ENCODE measurements at regions not wholly inside any gene's neighbourhood (a gene's known extent, or its start where the extent isn't known, plus 50 kb on each side); places are given as distances from the start of the nearest gene placed in this dataset.

- H3K4me1 Mint-ChIP-seq, result 0 out of 4 replicates have a peak, but pooled peaks cover 0 to 2% of the 10 kb centered on the region in 2 experiments
- Histone ChIP-seq H3K23me2 (ENCODE audit: insufficient read length, low read depth, low read length, poor library complexity, severe bottlenecking) (no peaks in the 10 kb centered on the region), H3K14ac (ENCODE audit: insufficient read depth, low read length) (no peak overlapping the region), H2BK15ac (ENCODE audit: low read depth, low read length) (no peak overlapping the region), H3K9me3 (ENCODE audit: control insufficient read depth, low read depth, low read length) (no peaks in the 10 kb centered on the region), H2AFZ (ENCODE audit: low read length) (no peak overlapping the region), H2BK120ac (ENCODE audit: low read depth, low read length, poor library complexity, severe bottlenecking) (no peak overlapping the region), H4K8ac (replicated peaks; ENCODE audit: insufficient read length, low read depth, low read length) (no peak overlapping the region), H4K5ac (ENCODE audit: insufficient read length, low read depth, low read length) (no peak overlapping the region), H3K27ac (ENCODE audit: insufficient read length, low read depth, low read length) (no peak overlapping the region), H4K91ac (ENCODE audit: insufficient read length, low read depth, low read length) (no peak overlapping the region), H3T11ph (ENCODE audit: low read length) (no peak overlapping the region), H3K4me1 (ENCODE audit: insufficient read depth, low read length) (no peaks in the 10 kb centered on the region), H3K9ac (ENCODE audit: extremely low read depth, insufficient read length, low read length) (no peak overlapping the region), H3K23ac (ENCODE audit: insufficient read length, low read depth, low read length) (no peak overlapping the region), H4K20me1 (ENCODE audit: control insufficient read depth, insufficient read depth, insufficient read length) (no peaks in the 10 kb centered on the region), H2BK5ac (ENCODE audit: insufficient read length, low read length) (no peak overlapping the region), H2BK20ac (ENCODE audit: low read depth, low read length, poor library complexity, severe bottlenecking) (no peak overlapping the region), H3K79me1 (ENCODE audit: insufficient read depth, low read depth, low read length, poor library complexity, severe bottlenecking) (no peaks in the 10 kb centered on the region), H3K27me3 (ENCODE audit: insufficient read depth, low read length) (no peaks in the 10 kb centered on the region), H3K4me2 (ENCODE audit: insufficient read depth, insufficient read length, low read length) (no peak overlapping the region), H2AK5ac (ENCODE audit: insufficient read length, low read length) (no peak overlapping the region), H3K79me2 (ENCODE audit: insufficient read depth, low read length) (no peaks in the 10 kb centered on the region), H2BK12ac (ENCODE audit: insufficient read length, low read depth, low read length) (no peak overlapping the region), H3K56ac (ENCODE audit: insufficient read length, low read depth, low read length) (no peak overlapping the region), H3K4ac (ENCODE audit: low read depth, low read length) (no peak overlapping the region), H3K18ac (ENCODE audit: insufficient read length, low read depth, low read length) (no peak overlapping the region)
- no peak overlapping the region for H3K4me3 Mint-ChIP-seq
- H3K9me3 Mint-ChIP-seq, result no peaks in the 10 kb centered on the region; a peak in 1 of 5 replicates
- H3K27me3 Mint-ChIP-seq (ENCODE audit: low read depth), result no peaks in the 10 kb centered on the region
- no peak for DNase-seq
- H3K27ac Mint-ChIP-seq, result no peak overlapping the region
- no CpG with 5 or more reads among the region's 3 CpGs for WGBS (ENCODE audit: extremely low coverage, insufficient read length, low lambda C conversion rate)
- TF ChIP-seq CTCF (conservative IDR thresholded peaks at IDR 0.05), result peak; percentile 36; the same call in 2 of the 3 replicates
- H3K36me3 Mint-ChIP-seq (ENCODE audit: insufficient read depth in 1 of 3, low read depth in 3 of 3), result no peaks in the 10 kb centered on the region; a peak in 2 of 7 replicates
Measured at GRCh38 chr6:95352064-95352795, 225.1 kb upstream of the MANEA start.

Measured in H9 (cell line).